ENCODE measurements at regions not wholly inside any gene's neighbourhood (a gene's known extent, or its start where the extent isn't known, plus 50 kb on each side); places are given as distances from the start of the nearest gene placed in this dataset.

DNA sequence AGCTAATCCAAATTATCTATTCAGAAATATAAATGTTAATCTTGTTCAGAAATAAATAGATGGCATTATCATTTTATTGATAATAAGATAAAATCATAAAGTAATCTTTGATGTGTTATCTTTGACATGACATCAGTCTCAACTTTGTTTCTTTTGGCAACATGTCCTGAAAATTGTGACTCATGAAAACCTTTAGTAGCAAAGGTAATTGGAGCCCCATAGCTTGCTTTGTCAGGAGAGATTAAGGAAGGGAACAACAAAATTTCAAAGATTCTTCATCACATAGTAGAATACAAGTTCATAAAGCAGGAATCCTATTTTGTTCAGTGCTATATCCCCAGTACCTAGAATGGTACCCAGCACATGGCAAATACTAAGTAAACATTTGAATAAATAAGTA, 165.4 kb downstream of the KCNE4 start:
- no peak overlapping the region for H2AFZ ChIP-seq (ENCODE audit: low read length)
- H4K5ac ChIP-seq (ENCODE audit: insufficient read length, low read depth, low read length): no peak overlapping the region
- H3K56ac ChIP-seq (replicated peaks; ENCODE audit: insufficient read length, low read depth, low read length): no peak overlapping the region
- no peak overlapping the region for H3K4me2 ChIP-seq (ENCODE audit: insufficient read depth in 1 of 2, low read depth in 2 of 2, low read length in 2 of 2)
- no peaks in the 10 kb centered on the region for H4K20me1 ChIP-seq (replicated peaks in 1 of 2; ENCODE audit: control insufficient read depth in 1 of 2, insufficient read depth in 2 of 2, low read length in 2 of 2)
- H3K79me2 ChIP-seq (ENCODE audit: control insufficient read depth in 1 of 2, insufficient read depth in 2 of 2, low read length in 2 of 2): no peaks in the 10 kb centered on the region
- H2BK15ac ChIP-seq (ENCODE audit: low read length): no peak overlapping the region
- H3K14ac ChIP-seq (ENCODE audit: insufficient read length): no peak overlapping the region
- no peak overlapping the region for H2AK5ac ChIP-seq (ENCODE audit: low read depth, low read length)
- no peak overlapping the region for H3K4ac ChIP-seq (replicated peaks; ENCODE audit: insufficient read length, low read depth, low read length)
- H3K9me3 ChIP-seq (ENCODE audit: insufficient read depth in 2 of 2, low read depth in 1 of 2, low read length in 1 of 2): no peaks in the 10 kb centered on the region
- FAIRE-seq (no peak), DNase-seq (ENCODE audit: low read depth in 1 of 2, low spot score in 2 of 2) (no peak)
- no peaks in the 10 kb centered on the region for H3K79me1 ChIP-seq (ENCODE audit: low read depth, low read length)
- H3K27me3 ChIP-seq (replicated peaks in 1 of 4; ENCODE audit: control insufficient read depth in 3 of 4, extremely low read depth in 1 of 4, insufficient read depth in 3 of 4, low read length in 3 of 4): no peaks in the 10 kb centered on the region
- no peak overlapping the region for H2BK12ac ChIP-seq (ENCODE audit: low read depth, low read length)
- H3K23me2 ChIP-seq (ENCODE audit: low read depth, low read length): no peaks in the 10 kb centered on the region
- no peak for TF ChIP-seq SAP30 (IDR thresholded peaks at IDR 0.05; ENCODE audit: insufficient read depth, insufficient replicate concordance, low read length)
- TF ChIP-seq TAF7 (optimal IDR thresholded peaks at IDR 0.05; ENCODE audit: borderline replicate concordance, low read depth, low read length): no peak
- TF ChIP-seq SIRT6 (IDR thresholded peaks at IDR 0.05; ENCODE audit: low read length): no peak
- no peak for TF ChIP-seq CHD2 (IDR thresholded peaks at IDR 0.05; ENCODE audit: low read length)
- TF ChIP-seq SUZ12 (IDR thresholded peaks at IDR 0.05; ENCODE audit: low read length): no peak
- no peak for TF ChIP-seq ATF2 (IDR thresholded peaks at IDR 0.05; ENCODE audit: low read length)
- no peak overlapping the region for H2BK5ac ChIP-seq (ENCODE audit: low read depth, low read length)
- CTCF ChIA-PET (ENCODE audit: partially characterized antibody): interaction anchor here (0.6 to 1.0 kb wide), 2 partner anchors 92 to 303 kb away, joined by 3 read pairs; no protein-coding TSS in a partner anchor
- H4K91ac ChIP-seq (replicated peaks; ENCODE audit: insufficient read length, low read length): no peak overlapping the region
- peaks cover 0 to 17% (median 5%) of the 10 kb centered on the region in 4 experiments; a peak in 2 of 7 replicates for H3K4me1 ChIP-seq (replicated peaks in 1 of 4; ENCODE audit: control insufficient read depth in 3 of 4, insufficient read depth in 4 of 4, low read length in 3 of 4)
- H3K9ac ChIP-seq (replicated peaks in 1 of 4; ENCODE audit: extremely low read depth in 1 of 4, low read depth in 3 of 4, low read length in 3 of 4): no peak overlapping the region
- no peaks in the 10 kb centered on the region for H3K36me3 ChIP-seq (ENCODE audit: control insufficient read depth in 2 of 4, insufficient read depth in 4 of 4, low read length in 3 of 4)
- H4K8ac ChIP-seq (ENCODE audit: extremely low read depth, insufficient read depth, low read length): no peak overlapping the region
- H3K4me3 ChIP-seq (ENCODE audit: extremely low read depth in 1 of 4, insufficient read depth in 2 of 4, low read depth in 3 of 4, low read length in 4 of 4): no peak overlapping the region
- POLR2A ChIA-PET (ENCODE audit: partially characterized antibody): no interaction called here
- H3K23ac ChIP-seq (ENCODE audit: insufficient read length): no peak overlapping the region
- H2BK20ac ChIP-seq (ENCODE audit: low read length): no peak overlapping the region
- H2BK120ac ChIP-seq (replicated peaks; ENCODE audit: low read depth, low read length): no peak overlapping the region
- no peak overlapping the region for H3K27ac ChIP-seq (ENCODE audit: low read depth, low read length)
- no peak overlapping the region for H3K18ac ChIP-seq (ENCODE audit: extremely low read depth, low read length)

All from H1 (cell line).